KMS-11 (cell line): ENCODE measurements at regions not wholly inside any gene's neighbourhood (a gene's known extent, or its start where the extent isn't known, plus 50 kb on each side); places are given as distances from the start of the nearest gene placed in this dataset.

ENCODE experiments used
- H2AFZ ChIP-seq: fragments of 200-600 bp; sonication (generic); 2 replicates; pipeline ENCODE4 v1.6.1; 2016; ENCODE audit warnings: antibody characterized with exemption, mixed run types, low read depth
- H3K27ac ChIP-seq: fragments of 200-600 bp; sonication (generic); 2 replicates; pipeline ENCODE4 v1.6.1; 2016; ENCODE audit warnings: mild to moderate bottlenecking, mixed run types
- H3K27me3 ChIP-seq: fragments of 200-600 bp; sonication (generic); 2 replicates; pipeline ENCODE4 v1.6.1; 2017; ENCODE audit warnings: mild to moderate bottlenecking, low read depth, mixed run types, moderate library complexity; ENCODE audit not compliant: insufficient read depth
- H3K36me3 ChIP-seq: fragments of 200-600 bp; sonication (generic); 2 replicates; pipeline ENCODE4 v1.6.1; 2017; ENCODE audit warnings: mild to moderate bottlenecking, mixed run types; ENCODE audit not compliant: insufficient read depth
- H3K4me1 ChIP-seq: fragments of 200-600 bp; sonication (generic); 2 replicates; pipeline ENCODE4 v1.6.1; 2016; ENCODE audit warnings: mild to moderate bottlenecking, low read depth, mixed run types; ENCODE audit not compliant: poor library complexity, severe bottlenecking
- H3K4me2 ChIP-seq: fragments of 200-600 bp; sonication (generic); 2 replicates; pipeline ENCODE4 v1.7.0; 2016; ENCODE audit warnings: mild to moderate bottlenecking, mixed run types
- H3K4me3 ChIP-seq: fragments of 200-600 bp; sonication (generic); IDR thresholded peaks from 2 replicates; pipeline ENCODE4 v1.6.1; 2017; ENCODE audit warnings: low read depth, low read length, mixed read lengths; ENCODE audit not compliant: insufficient read depth
- H3K79me2 ChIP-seq: fragments of 200-600 bp; sonication (generic); 2 replicates; pipeline ENCODE4 v1.6.1; 2016; ENCODE audit warnings: low read depth, mixed run types; ENCODE audit not compliant: insufficient read depth
- H3K9ac ChIP-seq: fragments of 200-600 bp; sonication (generic); 2 replicates; pipeline ENCODE4 v1.6.1; 2016; ENCODE audit warnings: mild to moderate bottlenecking, mixed run types
- H4K20me1 ChIP-seq: fragments of 200-600 bp; sonication (generic); 2 replicates; pipeline ENCODE4 v1.6.1; 2016; ENCODE audit warnings: mild to moderate bottlenecking, mixed run types; ENCODE audit not compliant: insufficient read depth
- TF ChIP-seq, protein P1 (sequence below): fragments of 200-600 bp; sonication (generic); conservative IDR thresholded peaks from 2 replicates; pipeline ENCODE4 v1.6.1; 2017; ENCODE audit warnings: low read depth, mild to moderate bottlenecking, antibody characterized with exemption, low read length, moderate library complexity, mixed read lengths

DNA sequence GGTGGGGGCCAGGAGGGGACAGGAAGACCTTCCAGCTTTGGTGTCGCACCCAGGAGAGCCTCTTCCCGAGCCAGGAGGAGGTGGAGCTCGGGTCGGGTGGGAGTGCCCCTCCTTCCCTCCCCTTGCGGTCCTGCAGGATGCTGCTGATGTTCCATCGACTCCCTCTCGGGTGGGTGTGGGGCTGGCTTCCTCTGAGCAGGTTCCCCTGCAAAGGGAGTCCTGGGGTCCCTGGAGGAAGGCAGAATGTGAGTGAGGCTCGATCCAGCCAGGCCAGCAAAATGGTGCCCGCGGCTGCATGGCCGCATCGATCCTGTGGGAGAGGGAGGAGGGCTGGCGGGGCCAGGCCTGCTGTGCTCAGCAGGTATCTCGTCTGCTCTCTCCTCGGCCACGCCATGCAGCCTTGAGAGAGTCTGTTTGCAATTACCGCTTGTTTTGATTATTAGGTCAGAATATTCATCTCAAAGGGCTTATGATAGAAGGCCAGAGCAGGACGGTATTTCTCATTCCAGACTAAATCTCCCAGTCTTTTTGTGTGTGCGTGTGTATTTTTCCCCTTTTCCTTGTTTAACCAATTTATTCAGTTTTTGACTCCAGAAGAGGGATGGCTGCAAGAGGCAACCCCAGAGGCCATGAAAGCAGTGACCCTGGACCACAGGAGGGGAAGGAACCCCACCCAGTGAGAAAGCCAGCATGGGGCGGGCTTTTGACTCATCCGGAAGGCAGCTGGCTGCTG lies 137.3 kb upstream of the ZMIZ1 start:
- Histone ChIP-seq H3K27me3 (no peaks in the 10 kb centered on the region), H3K4me2 (no peak overlapping the region), H3K9ac (no peak overlapping the region), H3K27ac (no peak overlapping the region), H3K36me3 (no peaks in the 10 kb centered on the region), H3K4me3 (no peak overlapping the region), H3K79me2 (no peaks in the 10 kb centered on the region), H2AFZ (no peak overlapping the region), H4K20me1 (no peaks in the 10 kb centered on the region), H3K4me1 (no peaks in the 10 kb centered on the region)
- TF ChIP-seq, protein P1, sequence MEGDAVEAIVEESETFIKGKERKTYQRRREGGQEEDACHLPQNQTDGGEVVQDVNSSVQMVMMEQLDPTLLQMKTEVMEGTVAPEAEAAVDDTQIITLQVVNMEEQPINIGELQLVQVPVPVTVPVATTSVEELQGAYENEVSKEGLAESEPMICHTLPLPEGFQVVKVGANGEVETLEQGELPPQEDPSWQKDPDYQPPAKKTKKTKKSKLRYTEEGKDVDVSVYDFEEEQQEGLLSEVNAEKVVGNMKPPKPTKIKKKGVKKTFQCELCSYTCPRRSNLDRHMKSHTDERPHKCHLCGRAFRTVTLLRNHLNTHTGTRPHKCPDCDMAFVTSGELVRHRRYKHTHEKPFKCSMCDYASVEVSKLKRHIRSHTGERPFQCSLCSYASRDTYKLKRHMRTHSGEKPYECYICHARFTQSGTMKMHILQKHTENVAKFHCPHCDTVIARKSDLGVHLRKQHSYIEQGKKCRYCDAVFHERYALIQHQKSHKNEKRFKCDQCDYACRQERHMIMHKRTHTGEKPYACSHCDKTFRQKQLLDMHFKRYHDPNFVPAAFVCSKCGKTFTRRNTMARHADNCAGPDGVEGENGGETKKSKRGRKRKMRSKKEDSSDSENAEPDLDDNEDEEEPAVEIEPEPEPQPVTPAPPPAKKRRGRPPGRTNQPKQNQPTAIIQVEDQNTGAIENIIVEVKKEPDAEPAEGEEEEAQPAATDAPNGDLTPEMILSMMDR, result no peak

DNA sequence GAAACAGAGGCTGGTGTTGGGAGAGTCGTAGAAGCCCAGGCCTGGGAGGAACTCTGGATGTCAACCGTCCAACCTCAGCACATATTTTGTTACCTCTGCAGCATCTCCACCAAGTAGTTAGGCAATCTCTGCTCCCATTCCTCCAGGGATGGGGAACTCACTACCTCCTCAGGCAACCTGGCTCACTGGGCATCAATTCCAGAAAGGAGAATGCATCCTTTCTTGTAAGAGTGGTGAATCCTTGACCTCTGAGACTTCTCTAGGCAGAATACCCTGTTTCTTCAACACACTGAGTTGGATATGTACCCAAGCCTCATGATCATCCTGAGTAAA lies 136.7 kb upstream of the ZMIZ1 start:
- H3K4me1 ChIP-seq, result no peaks in the 10 kb centered on the region
- H3K36me3 ChIP-seq, result no peaks in the 10 kb centered on the region
- H3K9ac ChIP-seq, result no peak overlapping the region
- H3K27ac ChIP-seq, result no peak overlapping the region
- TF ChIP-seq, protein P1, result no peak
- no peak overlapping the region for H3K4me3 ChIP-seq
- H4K20me1 ChIP-seq, result no peaks in the 10 kb centered on the region
- H2AFZ ChIP-seq, result no peak overlapping the region
- no peak overlapping the region for H3K4me2 ChIP-seq
- H3K27me3 ChIP-seq, result no peaks in the 10 kb centered on the region
- H3K79me2 ChIP-seq, result no peaks in the 10 kb centered on the region

DNA sequence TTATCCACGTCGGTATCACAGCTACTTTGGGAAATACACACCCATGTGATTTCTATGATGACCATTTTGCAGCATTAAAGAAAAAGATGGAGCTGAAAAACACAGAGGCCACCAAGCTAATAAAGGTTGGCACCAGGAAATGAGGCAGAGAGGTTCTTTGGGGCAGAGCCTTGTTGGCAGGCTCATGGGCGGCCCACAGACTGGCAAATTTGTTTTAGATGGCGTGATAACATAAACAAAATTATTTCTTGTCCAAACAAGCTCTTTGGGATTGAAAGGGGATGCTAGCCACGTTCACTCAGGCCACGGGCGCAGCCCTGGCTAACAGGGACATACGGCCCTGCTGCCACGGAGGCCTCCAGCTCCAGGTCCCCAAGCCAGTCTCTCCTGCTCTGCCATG lies 135.9 kb upstream of the ZMIZ1 start:
- no peaks in the 10 kb centered on the region for H3K79me2 ChIP-seq
- H3K4me3 ChIP-seq, result no peak overlapping the region
- no peak overlapping the region for H3K9ac ChIP-seq
- H3K27me3 ChIP-seq, result no peaks in the 10 kb centered on the region
- no peak overlapping the region for H3K27ac ChIP-seq
- no peaks in the 10 kb centered on the region for H3K4me1 ChIP-seq
- no peak overlapping the region for H2AFZ ChIP-seq
- H3K4me2 ChIP-seq, result no peak overlapping the region
- H3K36me3 ChIP-seq, result no peaks in the 10 kb centered on the region
- TF ChIP-seq, protein P1, result no peak
- no peaks in the 10 kb centered on the region for H4K20me1 ChIP-seq

DNA sequence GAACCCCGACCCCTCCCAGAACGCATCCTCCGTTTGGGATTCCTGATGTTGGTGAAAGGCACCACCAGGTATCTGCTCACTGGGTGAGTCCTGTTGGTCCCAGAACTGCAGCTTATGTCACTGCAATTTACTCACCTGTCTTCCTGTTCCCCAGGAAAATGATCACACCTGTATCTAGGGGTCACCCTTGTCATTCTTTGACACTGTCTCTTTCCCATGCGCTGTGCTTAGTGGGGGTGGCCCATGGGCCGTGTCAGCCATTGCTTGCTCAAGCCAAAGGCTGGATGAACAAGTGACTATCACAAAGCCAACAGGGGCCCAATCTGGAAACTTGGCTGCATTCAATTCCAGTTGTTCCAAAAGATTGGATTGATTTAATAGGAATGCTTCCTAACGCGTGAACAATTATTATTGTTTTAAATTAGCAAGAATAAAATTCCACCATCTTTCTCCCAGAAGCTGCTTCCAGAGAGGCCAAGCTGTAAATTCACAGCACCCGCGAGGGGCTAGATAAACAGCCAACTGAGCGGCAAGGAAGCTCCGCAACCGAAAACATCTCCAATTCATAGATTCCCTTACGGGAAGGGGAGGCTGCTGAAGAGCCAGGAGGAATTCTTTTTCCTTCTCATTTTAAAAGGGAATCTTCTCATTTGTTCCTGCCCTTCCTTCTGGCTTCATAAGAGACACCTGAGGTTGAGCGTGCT lies 134.8 kb upstream of the ZMIZ1 start:
- H3K4me3 ChIP-seq, result no peak overlapping the region
- no peaks in the 10 kb centered on the region for H3K79me2 ChIP-seq
- TF ChIP-seq, protein P1, result no peak
- no peak overlapping the region for H3K27ac ChIP-seq
- no peaks in the 10 kb centered on the region for H3K4me1 ChIP-seq
- H3K9ac ChIP-seq, result no peak overlapping the region
- H2AFZ ChIP-seq, result no peak overlapping the region
- no peaks in the 10 kb centered on the region for H3K27me3 ChIP-seq
- no peaks in the 10 kb centered on the region for H4K20me1 ChIP-seq
- H3K36me3 ChIP-seq, result no peaks in the 10 kb centered on the region
- H3K4me2 ChIP-seq, result no peak overlapping the region
